Parathyroid adenoma (tissue), 2 donors: ENCODE measurements at regions not wholly inside any gene's neighbourhood (a gene's known extent, or its start where the extent isn't known, plus 50 kb on each side); places are given as distances from the start of the nearest gene placed in this dataset.

ENCODE experiments used
- H2AFZ ChIP-seq: fragments of 300-600 bp; sonication (generic); one replicate; pipeline ENCODE4 v1.7.0; 2017; ENCODE audit warnings: antibody characterized with exemption, mild to moderate bottlenecking
- H3K27ac ChIP-seq: fragments of 300-600 bp; sonication (generic); one replicate; pipeline ENCODE4 v1.7.0; 2017
- H3K27me3 ChIP-seq: fragments of 300-600 bp; sonication (generic); one replicate; pipeline ENCODE4 v1.7.0; 2017; ENCODE audit warnings: low read length; ENCODE audit not compliant: control insufficient read depth, insufficient read depth
- H3K36me3 ChIP-seq: fragments of 300-600 bp; sonication (generic); one replicate; pipeline ENCODE4 v1.7.0; 2017; ENCODE audit warnings: low read length; ENCODE audit not compliant: control insufficient read depth, insufficient read depth
- H3K4me1 ChIP-seq: fragments of 300-600 bp; sonication (generic); one replicate; pipeline ENCODE4 v1.7.0; 2017; ENCODE audit warnings: control low read depth
- H3K4me2 ChIP-seq: fragments of 300-600 bp; sonication (generic); one replicate; pipeline ENCODE4 v1.7.0; 2017; ENCODE audit warnings: low read length
- H3K4me3 ChIP-seq: fragments of 300-600 bp; sonication (generic); one replicate; pipeline ENCODE4 v1.7.0; 2017; ENCODE audit warnings: low read depth, low read length
- H3K79me2 ChIP-seq: fragments of 300-600 bp; sonication (generic); one replicate; pipeline ENCODE4 v1.7.0; 2017; ENCODE audit warnings: control low read depth
- H3K9ac ChIP-seq: fragments of 300-600 bp; sonication (generic); one replicate; pipeline ENCODE4 v1.7.0; 2017; ENCODE audit warnings: mild to moderate bottlenecking
- H3K9me3 ChIP-seq: fragments of 300-600 bp; sonication (generic); one replicate; pipeline ENCODE4 v1.7.0; 2017; ENCODE audit warnings: low read length; ENCODE audit not compliant: control insufficient read depth
- TF ChIP-seq, protein P1 (sequence below): fragments of 300-600 bp; sonication (generic); IDR thresholded peaks from one replicate; pipeline ENCODE4 v1.7.0; 2017; ENCODE audit warnings: antibody characterized with exemption, mild to moderate bottlenecking
- donor health status: primary hyperparathyroidism.

DNA sequence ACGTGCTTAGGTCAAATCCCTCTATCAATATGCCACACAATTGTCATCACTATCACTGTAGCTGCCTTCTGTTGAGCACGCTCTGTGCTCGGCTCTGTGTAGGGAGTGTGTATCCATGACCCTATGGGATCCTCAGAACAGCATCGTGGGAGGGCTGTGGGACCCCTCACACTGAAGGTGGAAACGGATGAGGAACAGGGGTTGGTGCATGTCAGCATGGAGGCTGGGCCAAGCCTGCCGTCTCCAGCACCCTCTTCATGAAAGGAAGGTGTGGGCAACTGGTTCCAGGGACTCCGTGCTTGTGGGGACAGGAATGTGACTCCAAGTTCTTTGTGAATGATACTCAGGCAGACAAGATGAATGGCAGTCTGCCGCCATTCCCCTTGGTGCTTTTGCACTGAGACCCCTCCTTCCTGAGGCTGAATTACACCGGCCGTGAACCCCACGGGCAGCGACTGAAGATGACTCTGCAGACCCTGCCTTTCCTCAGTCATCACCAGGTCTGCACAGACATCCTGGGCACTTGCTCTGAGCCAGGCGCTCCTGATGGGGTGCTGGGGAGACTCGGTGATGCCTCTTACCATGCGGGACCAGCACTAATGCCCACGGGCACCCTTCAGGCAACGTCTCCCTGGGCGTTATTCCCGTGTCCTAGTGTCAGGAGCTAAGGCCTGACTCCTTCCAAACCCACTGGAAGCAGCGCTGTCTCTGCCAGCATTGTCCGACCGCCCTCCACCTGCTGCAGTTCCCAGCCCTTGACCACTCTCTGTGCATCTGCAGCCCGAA is 495.2 kb downstream of the TCERG1L start:
- no peaks in the 10 kb centered on the region for H3K4me1 ChIP-seq
- H3K27ac ChIP-seq: no peak overlapping the region

DNA sequence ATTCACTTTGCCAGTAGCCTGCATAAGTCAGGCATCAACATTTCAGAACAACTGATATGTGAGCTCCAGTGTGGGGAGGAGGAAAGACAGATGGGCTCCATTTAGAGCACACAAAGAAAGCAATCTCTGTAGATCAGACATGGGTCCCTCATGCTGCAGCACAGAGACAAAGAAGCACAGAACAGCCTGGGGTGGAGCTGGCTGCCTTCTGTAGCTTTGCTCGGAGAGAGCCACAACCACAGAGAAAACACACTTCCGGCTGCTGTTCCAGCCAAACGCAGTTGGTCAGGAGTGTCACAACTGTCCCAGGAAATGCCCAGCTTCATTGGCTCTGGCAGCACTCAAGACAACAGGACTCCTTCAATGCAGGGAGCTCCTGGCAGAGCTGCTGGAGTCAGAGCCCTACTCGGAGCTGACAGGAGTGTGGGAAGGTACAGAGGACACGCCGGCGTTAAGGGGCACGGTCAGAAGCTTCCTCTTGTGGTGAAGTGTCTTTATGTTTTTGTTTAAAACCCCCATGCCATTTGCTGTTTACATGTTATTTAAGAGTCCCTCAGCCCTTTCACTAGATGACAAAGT is 494.4 kb downstream of the TCERG1L start:
- no peak overlapping the region for H3K4me2 ChIP-seq
- H2AFZ ChIP-seq: no peak overlapping the region
- H3K4me3 ChIP-seq: no peak overlapping the region
- H3K4me1 ChIP-seq: no peaks in the 10 kb centered on the region
- H3K27me3 ChIP-seq: no peaks in the 10 kb centered on the region
- H3K9me3 ChIP-seq: no peaks in the 10 kb centered on the region
- no peaks in the 10 kb centered on the region for H3K79me2 ChIP-seq
- H3K9ac ChIP-seq: no peak overlapping the region
- no peak overlapping the region for H3K27ac ChIP-seq
- TF ChIP-seq, protein P1, sequence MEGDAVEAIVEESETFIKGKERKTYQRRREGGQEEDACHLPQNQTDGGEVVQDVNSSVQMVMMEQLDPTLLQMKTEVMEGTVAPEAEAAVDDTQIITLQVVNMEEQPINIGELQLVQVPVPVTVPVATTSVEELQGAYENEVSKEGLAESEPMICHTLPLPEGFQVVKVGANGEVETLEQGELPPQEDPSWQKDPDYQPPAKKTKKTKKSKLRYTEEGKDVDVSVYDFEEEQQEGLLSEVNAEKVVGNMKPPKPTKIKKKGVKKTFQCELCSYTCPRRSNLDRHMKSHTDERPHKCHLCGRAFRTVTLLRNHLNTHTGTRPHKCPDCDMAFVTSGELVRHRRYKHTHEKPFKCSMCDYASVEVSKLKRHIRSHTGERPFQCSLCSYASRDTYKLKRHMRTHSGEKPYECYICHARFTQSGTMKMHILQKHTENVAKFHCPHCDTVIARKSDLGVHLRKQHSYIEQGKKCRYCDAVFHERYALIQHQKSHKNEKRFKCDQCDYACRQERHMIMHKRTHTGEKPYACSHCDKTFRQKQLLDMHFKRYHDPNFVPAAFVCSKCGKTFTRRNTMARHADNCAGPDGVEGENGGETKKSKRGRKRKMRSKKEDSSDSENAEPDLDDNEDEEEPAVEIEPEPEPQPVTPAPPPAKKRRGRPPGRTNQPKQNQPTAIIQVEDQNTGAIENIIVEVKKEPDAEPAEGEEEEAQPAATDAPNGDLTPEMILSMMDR: no peak
- H3K36me3 ChIP-seq: no peaks in the 10 kb centered on the region

More for the DNA sequence above, 495.2 kb downstream of the TCERG1L start:
- Histone ChIP-seq H3K36me3 (no peaks in the 10 kb centered on the region), H3K79me2 (no peaks in the 10 kb centered on the region), H3K9me3 (no peaks in the 10 kb centered on the region), H3K4me3 (no peak overlapping the region), H3K4me2 (no peak overlapping the region), H3K27me3 (no peaks in the 10 kb centered on the region), H3K9ac (no peak overlapping the region), H2AFZ (no peak overlapping the region)
- TF ChIP-seq, protein P1: no peak

DNA sequence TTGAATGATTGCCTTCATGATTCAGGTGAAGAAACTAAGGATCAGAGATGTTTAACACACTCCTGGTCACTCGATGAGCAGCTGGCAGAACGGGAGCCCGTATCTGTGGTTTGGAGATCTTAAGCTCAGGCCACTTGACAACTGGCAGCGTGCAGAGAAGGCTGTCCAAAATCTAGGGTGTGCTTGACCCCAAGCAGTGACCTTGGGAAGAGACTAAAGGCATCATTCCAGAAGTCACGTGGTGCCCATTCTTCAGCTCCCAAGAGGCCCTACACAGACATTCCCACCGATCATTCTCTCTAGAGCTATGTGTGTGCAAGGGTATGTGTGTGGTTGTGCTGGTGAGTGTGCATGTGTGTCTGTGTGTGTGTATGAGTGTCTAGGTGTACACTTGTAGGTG is 493.8 kb downstream of the TCERG1L start:
- Histone ChIP-seq H3K4me2 (no peak overlapping the region), H3K4me1 (no peaks in the 10 kb centered on the region)
- TF ChIP-seq, protein P1: no peak

DNA sequence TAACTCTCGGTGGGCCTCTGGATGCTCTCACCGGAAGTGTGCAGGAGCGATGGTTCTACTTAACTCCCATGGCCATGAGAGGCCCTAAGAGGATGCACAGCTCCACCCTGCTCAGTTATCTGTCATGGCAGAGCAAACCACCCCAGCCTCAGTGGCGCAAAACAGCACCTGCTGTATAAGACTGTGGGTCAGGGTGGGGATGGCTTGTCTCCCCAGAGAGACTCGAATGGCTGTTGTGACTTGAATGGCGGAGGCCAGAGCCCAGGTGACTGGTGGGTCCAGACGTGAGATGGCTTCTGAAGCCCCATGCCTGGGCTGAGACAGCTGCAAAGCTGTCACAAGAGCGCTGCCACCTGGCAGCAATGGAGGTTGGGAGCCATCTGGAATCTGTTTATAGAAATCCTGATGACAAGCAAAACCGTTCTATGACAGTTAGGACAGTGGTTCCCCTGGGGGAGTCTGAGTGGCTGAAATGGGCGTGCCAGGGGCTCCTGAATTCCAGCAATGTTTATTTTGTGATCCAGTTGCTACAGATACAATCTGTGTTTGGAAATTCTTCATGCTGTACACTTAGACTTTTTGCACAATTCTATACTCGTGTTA is 490.5 kb downstream of the TCERG1L start:
- TF ChIP-seq, protein P1: no peak
- Histone ChIP-seq H3K4me2 (no peak overlapping the region), H2AFZ (no peak overlapping the region), H3K9ac (no peak overlapping the region), H3K9me3 (no peaks in the 10 kb centered on the region), H3K27ac (no peak overlapping the region), H3K4me3 (no peak overlapping the region), H3K79me2 (no peaks in the 10 kb centered on the region), H3K27me3 (no peaks in the 10 kb centered on the region), H3K36me3 (no peaks in the 10 kb centered on the region), H3K4me1 (no peaks in the 10 kb centered on the region)

More for the DNA sequence above, 493.8 kb downstream of the TCERG1L start:
- Histone ChIP-seq H3K4me3 (no peak overlapping the region), H3K27ac (no peak overlapping the region), H3K9ac (no peak overlapping the region), H3K36me3 (no peaks in the 10 kb centered on the region), H3K79me2 (no peaks in the 10 kb centered on the region), H3K27me3 (no peaks in the 10 kb centered on the region), H3K9me3 (no peaks in the 10 kb centered on the region), H2AFZ (no peak overlapping the region)
